ENCODE measurements at regions not wholly inside any gene's neighbourhood (a gene's known extent, or its start where the extent isn't known, plus 50 kb on each side); places are given as distances from the start of the nearest gene placed in this dataset.
"Not testable (repeated sequence)": the region's sequence is repeated elsewhere in the genome, so short reads cannot be mapped to it uniquely, and the experiment has no call there.

DNA sequence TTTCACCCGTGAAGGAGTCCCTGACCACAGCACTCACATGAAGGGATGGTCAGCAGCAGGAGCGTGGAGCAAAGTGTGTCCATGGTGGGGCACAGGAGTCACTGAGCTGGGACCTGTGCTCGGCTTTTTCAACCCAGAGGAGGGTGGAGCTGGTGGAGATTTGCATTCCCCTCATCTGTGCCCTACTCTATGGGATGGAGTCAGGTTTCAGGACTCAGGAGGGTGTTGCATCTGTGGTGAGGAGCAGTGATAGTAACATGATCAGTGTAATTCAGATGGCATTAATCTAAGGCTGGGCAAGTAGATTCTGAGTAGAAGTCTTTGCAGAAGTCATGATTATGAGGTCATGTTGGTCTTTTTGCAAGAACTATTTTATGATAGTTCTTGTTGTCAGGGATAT lies 511.9 kb downstream of the TMEM121 start:
- H3K4me3 ChIP-seq (ENCODE audit: low read length), result no peak overlapping the region
- no peak for DNase-seq (ENCODE audit: low read depth, low spot score)

DNA sequence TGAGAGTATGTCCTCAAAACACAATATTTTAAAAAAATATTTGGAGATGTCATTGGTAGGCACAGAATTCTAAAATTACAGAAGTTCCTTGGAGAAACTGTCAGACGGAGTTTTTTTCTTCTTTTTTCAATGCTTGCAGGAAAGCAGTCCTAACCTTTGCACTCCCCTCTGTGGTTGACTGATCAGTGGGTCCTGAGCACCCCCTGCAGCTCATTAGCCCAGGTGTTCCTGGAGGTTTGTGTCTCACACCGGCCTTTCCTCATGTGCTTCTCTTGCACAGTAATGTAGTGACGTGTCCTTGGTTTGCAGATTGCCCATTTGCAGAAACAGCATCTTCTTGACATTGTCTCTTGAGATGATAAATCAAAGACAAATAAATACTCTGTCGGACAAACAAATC lies 513.0 kb downstream of the TMEM121 start:
- DNase-seq (ENCODE audit: low read depth, low spot score), result peak; percentile 67
- no peak overlapping the region for H3K4me3 ChIP-seq (ENCODE audit: low read length)

DNA sequence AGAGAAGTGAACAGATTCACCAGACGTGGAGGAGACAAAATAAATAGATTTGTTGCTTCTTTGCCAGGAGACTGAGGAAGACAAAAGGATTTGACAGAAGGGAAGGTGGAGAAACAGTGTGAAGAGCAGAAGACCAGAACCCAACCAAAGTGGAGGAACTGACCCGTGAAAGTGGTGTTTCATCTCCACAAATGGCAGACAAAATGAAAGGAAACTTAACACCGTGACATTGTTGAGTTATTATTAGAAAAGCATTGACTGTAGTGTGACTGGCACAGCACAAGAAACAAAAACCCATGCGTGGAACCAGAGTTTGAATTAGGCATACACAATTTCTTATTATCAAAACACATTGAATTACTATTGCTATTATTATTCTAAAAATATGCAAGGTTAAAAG lies 518.1 kb downstream of the TMEM121 start:
- no peak for DNase-seq (ENCODE audit: low read depth, low spot score)
- no peak overlapping the region for H3K4me3 ChIP-seq (ENCODE audit: low read length)

DNA sequence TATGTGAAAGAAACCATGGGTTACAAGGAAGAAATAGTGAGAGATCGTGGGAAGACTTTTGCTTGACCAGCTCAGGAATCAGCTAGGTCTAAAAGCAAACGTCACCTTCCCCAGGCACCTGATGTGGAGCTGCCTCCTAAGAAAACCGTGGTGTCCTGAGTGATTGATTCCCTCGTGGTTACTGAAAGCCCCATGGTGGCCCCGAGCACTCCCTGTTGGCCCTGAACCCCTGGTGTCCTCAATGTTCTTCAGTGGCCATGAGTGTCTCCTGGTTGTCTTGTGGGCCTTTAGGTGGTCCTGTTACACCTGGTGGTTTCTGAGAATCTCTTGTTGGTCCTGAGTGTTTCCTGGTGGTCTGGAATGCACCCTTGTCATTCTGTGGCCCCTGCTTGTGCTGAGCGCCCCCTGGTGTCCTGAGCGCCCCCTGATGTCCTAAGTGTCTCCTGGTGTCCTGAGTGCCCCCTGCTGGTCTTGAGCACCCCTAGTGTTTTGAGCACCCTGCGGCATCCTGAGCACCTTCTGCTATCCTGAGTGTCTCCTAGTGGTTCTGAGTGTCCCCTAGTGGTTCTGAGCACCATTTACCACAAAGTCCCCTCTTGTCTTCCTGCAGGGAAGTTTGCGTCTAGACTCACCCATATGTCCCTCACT lies 518.7 kb downstream of the TMEM121 start:
- H3K4me3 ChIP-seq (ENCODE audit: low read length), result no peak overlapping the region
- peak; percentile 86 for DNase-seq (ENCODE audit: low read depth, low spot score)

DNA sequence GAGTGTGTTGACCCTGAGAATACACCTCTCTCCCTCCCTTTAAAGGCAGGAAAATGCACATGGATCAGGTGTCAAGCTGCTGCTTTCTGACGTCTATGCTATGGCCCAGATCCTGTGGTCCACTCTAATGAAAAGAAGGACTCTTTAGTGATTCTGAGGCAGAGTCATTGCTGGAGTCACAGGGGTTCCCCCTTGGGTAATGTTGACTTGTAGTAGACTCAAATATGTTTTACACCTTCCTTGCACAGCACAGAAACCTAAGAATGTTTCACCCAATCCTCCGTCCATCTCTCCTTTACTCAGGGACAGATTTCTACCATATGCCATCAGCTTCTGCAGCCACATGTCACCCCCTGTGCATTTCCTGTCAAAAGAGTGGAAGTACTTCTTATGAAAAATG lies 525.4 kb downstream of the TMEM121 start:
- H3K4me3 ChIP-seq (ENCODE audit: low read length), result no peak overlapping the region
- DNase-seq (ENCODE audit: low read depth, low spot score), result no peak

DNA sequence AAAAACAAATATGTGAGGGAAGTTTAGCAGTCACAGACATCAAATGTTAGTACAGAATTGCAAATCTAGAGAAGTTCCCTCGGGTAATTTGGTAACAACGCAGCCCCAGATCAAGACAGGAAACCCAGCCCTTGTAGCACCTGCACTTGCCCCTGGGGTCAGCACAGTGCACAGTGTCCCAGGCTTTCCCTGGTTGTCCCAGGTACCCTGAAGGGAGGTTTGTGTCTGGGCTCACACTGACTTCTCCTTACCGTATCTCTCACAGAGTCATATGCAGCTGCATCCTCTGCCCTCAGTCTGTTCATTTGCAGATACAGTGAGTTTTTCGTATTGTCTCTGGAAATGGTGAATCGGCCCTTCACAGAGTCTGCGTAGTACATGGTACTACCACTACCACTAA lies 528.9 kb downstream of the TMEM121 start:
- no peak for DNase-seq (ENCODE audit: low read depth, low spot score)
- no peak overlapping the region for H3K4me3 ChIP-seq (ENCODE audit: low read length)

DNA sequence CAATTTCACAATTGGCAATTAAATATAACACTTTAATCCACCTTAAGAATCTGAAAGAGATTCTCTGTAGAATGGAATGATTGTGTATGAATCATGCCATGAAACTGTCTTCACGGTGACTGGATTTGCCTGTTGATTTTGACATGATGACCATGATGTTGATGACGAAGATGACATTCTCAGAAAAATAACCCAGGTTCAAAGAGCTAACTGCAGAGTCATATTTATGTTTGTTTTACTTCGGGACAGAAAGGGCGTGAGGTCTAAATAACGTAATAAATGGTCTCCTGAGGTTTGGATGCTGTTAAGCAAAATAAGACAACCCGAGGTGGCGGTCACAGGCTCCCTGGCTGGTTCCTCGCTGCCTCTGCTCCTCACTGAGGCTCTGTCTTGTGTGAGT lies 532.0 kb downstream of the TMEM121 start:
- DNase-seq (ENCODE audit: low read depth, low spot score), result no peak
- H3K4me3 ChIP-seq (ENCODE audit: low read length), result no peak overlapping the region

DNA sequence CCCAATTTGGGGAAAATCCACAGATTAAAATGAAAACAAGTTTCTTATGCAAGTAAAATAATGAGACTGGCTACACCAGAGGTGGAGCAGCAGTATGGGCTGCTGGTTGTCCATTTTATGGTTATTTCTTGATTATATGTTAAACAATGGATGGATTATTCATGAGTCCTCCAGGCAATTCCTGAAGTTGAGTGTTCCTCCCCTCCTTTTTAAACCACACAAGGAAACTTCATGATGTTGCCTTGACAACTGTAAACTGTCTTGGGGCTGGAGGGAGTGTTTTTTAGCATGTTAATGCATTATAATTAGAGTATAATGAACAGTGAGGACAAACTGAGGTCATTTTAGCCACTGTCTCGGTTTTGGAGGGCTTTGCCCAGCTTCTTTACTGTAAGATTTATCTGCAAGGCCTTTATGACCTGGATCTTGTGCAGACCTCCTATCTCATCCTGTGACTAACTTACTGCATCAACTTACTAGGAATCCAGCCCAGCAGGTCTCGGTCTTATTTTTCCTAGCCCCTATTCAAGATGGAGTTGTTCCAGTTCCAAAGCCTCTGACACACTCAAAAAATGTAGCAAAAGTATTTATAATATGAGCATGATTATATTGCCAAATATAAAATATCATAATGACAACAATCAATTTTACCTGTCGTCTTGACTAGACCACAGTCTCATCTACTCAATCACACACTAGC lies 534.0 kb downstream of the TMEM121 start:
- H3K4me3 ChIP-seq (ENCODE audit: low read length), result no peak overlapping the region
- DNase-seq (ENCODE audit: low read depth, low spot score), result no peak

DNA sequence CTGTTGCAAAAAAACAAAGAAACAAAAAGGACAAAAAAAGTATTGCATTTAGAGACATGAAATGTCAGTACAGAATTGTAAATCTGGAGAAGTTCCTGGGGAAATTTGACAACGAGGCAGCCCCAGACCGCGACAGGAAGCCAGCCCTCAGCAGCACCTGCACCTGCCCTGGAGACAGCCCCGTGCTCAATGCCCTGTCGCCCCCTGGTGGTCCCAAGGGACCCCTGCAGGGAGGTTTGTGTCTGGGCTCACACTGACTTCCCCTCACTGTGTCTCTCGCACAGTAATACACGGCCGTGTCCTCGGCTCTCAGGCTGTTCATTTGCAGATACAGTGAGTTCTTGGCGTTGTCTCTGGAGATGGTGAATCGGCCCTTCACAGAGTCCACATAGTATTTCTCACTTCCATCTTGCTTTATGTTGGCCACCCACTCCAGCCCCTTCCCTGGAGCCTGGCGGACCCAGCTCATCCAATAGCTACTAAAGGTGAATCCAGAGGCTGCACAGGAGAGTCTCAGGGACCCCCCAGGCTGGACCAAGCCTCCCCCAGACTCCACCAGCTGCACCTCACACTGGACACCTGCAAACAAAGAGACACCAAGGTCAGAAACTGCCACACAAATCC lies 535.6 kb downstream of the TMEM121 start:
- peak overlapping the region; percentile 21 for H3K4me3 ChIP-seq (ENCODE audit: low read length)
- peak; percentile 95 for DNase-seq (ENCODE audit: low read depth, low spot score)

DNA sequence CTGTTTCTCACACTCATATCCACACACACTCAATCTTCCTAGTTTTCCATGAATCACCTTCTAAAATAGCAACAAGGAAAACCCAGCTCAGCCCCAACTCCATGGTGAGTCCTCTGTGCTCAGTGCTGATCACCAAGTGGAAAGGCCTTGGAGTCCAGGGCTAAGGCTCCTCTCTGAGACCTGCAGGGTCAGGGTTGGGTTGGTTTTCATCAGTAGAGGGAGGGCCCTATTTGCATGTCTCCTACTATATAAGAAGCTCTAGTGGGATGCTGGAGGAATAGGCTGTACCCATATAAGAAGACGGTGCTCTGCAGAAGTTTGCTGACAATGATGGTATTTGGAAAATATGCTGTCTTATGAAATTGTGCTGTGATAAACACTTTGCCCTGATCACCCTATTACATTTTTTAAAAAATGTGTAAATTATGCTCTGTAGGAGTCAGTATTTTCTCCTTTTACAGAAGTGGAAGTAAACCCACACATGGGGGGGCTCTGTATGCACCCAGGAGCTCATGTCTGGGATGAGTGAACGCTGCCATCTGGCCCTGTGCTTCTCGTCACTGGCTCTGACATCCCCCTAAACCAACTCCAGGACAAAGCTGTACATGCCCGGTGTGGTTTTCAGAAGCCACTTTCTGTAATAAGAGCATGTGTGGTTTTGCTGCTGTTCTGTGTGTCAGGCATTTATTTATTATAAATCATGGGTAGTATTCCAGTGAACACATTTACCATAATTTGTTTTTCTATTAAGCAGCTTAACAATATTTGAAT lies 536.3 kb downstream of the TMEM121 start:
- DNase-seq (ENCODE audit: low read depth, low spot score), result peak; percentile 85
- H3K4me3 ChIP-seq (ENCODE audit: low read length), result no peak overlapping the region

DNA sequence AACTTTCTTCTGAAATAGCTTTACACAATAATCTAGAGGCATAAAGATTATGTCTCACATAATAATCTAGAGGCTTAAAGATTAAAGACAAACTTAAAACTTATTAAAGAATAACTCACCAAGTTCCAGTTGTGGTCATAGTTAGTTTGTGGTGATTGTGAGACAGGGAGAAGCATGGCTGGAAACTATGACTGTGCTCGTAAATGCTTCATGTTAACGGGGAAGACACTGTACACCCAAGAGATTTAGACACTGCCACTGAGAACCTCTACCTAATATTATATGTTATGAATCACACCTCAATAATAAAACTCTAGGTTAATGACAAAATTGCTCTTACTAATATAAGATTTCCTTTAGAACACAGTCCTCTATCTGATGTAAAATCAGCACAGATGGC lies 541.6 kb downstream of the TMEM121 start:
- no peak overlapping the region for H3K4me3 ChIP-seq (ENCODE audit: low read length)
- no peak for DNase-seq (ENCODE audit: low read depth, low spot score)

DNA sequence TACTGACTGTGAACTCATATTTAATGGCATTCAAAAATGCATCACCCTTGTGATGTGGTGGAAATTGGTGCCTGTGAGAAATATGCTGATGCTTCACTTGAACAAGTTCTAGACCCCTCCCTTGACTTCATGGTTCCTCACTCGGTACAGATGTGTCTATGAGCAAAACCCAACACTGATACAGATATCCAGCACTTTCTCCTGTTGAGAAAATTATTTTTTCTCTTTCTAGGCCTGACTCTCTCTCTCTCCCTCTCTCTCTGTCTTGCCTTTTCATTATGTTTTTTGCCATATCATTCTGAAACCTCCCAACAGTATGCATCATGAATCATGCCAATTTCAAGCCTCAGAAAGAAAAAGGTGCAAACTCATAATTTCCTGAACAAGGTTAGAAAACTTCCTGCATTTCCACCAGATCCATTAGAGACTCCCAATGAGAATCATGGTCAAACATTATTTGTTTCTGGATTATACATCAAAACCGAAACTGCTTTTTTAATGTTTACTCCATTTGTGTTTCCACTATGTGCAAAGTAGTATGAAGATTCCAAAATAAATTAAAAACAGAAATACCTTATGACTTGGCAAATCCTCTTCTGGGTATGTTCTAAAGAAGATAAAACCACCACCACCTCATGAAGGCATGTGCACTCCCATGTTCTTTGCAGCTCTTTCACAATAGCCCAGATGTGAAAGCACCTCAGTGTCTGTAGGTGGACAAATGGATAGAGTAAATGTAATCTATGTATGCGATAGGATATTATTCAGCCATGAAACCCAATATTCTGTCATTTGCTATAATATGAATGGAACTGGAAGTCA lies 543.6 kb downstream of the TMEM121 start:
- no peak overlapping the region for H3K4me3 ChIP-seq (ENCODE audit: low read length)
- DNase-seq (ENCODE audit: low read depth, low spot score), result no peak

DNA sequence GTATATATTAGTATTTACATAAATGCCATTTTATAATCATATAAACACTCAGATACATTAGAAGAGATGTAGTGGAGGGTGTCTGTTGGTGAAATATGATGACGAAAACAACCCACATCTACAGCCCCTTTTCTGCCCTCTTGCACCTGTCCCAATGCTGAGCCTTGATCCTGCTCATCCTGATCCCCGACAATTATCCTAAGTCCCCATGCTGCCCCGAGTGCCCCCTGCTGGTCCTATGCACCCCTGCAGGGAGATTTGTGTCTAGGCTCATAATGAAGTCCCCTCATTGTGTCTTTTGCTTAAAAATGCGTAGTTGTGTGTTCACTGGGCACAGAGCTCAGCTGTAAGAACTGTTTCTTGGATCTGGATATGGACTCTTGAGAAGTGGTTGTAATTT lies 554.5 kb downstream of the TMEM121 start:
- DNase-seq (ENCODE audit: low read depth, low spot score), result no peak
- H3K4me3 ChIP-seq (ENCODE audit: low read length), result no peak overlapping the region

DNA sequence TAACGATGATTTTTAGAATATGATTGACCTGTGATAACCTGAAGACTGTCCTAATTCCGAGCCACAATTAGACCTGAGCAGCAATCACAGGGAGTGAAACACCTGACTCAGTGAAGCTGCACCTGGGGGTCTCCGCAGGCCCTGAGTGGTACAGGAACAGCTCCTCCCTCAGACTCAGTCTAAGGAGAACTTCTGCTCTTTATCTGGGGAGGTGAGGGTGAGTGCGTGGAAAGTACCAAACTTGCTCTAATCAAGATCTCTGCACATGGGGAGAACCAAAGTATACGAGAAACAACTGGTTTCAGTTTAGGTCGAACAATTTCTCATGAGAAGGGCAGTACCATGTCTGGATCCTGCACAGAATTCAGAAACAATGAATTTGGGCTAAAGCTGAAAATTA lies 555.3 kb downstream of the TMEM121 start:
- not testable (repeated sequence) for H3K4me3 ChIP-seq (ENCODE audit: low read length); DNase-seq (ENCODE audit: low read depth, low spot score)

DNA sequence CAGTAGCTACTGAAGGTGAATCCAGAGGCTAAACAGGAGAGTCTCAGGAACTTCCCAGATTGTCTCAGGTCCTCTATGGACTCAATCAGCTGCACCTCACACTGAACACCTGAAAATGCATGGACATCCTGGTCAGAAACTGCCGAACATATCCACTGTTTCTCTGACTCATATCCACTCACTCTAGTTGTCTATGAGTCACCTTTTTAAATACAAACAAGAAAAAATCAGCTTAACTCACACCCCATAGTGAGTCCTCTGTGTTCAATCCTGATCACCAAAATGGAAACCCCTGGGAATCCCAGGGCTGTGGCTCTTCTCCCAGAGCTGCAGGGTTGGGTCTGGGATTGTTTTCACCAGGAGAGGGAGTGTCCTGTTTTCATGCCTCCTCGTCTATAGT lies 556.7 kb downstream of the TMEM121 start:
- no peak overlapping the region for H3K4me3 ChIP-seq (ENCODE audit: low read length)
- no peak for DNase-seq (ENCODE audit: low read depth, low spot score)

DNA sequence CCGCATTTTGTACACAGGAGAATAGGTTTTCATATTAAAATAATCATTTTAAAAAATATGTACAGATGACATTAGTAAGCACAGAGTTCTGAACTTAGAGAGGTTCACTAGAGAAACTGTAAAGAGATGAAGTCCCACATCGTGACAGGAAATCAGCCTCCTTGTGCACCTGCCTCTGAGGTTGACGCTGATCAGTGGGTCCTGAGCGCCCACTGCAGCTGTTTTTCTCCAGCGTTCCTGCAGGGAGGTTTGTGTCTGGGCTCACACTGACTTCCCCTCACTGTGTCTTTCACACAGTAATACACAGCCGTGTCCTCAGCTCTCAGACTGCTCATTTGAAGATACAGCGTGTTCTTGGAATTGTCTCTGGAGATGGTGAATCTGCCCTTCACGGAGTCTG lies 561.5 kb downstream of the TMEM121 start:
- H3K4me3 ChIP-seq (ENCODE audit: low read length), result no peak overlapping the region
- DNase-seq (ENCODE audit: low read depth, low spot score), result no peak

DNA sequence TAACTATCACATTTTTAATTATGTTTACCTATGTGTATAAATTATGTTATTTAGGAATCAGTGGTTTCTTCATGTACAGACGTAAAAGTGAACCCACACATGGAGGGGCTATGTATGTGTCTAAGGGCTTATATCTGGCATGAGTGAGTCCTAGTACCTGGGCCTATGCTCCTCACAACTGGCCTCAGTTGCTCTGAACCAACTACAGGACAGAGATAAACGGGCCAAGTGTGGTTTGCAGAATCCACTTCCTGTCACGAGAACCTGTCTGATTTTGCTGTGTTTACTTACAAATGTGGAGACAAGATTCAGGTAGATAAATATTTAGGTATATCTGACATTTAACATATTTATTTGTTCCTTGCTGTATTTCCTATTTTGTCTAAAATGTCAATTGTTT lies 562.5 kb downstream of the TMEM121 start:
- DNase-seq (ENCODE audit: low read depth, low spot score); H3K4me3 ChIP-seq (ENCODE audit: low read length): not testable (repeated sequence)

DNA sequence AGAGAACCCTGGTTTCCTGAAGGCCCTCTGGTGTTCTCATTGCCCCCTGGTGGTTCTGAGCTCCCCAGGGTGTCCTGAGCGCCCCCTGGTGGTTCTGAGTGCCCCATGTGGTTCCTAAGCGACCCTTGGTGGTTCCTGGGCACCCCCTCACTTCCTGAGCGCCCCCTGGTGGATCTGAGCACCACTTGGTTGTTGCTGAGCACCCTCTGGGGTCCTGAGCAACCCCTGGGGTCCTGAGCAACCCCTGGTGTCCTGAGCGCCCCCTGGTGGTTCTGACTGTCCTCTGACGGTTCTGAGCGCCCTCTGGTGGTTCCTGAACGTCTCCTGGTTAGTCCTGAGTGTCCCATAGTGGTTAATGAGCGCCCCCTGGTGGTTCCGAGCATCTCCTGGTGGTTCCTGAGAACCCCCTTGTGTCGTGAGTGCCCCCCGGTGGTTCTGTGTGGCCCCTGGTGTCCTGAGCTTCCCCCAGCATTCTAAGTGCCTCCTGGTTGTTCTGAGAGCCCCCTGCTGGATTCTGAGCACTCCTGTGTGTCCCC lies 568.3 kb downstream of the TMEM121 start:
- DNase-seq (ENCODE audit: low read depth, low spot score), result no peak
- no peak overlapping the region for H3K4me3 ChIP-seq (ENCODE audit: low read length)

DNA sequence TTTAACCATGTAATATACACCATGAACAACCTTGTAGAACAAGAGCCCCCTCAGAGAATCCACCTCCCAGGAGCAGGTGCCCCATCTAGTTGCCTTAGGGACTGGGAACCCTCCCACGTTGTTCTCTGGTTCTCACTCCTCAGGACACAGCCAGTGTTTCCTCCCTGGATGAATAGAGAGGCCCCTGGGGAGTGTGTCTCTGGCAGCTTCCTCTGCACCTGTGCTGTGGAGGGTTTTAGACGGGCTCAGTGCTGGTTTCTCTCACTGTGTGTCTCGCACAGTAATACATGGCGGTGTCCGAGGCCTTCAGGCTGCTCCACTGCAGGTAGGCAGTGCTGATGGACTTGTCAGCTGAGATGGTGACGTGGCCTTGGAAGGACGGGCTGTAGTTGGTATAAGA lies 581.3 kb downstream of the TMEM121 start:
- no peak overlapping the region for H3K4me3 ChIP-seq (ENCODE audit: low read length)
- no peak for DNase-seq (ENCODE audit: low read depth, low spot score)

Measured in Jurkat, Clone E6-1 (cell line).